ENCODE measurements at regions not wholly inside any gene's neighbourhood (a gene's known extent, or its start where the extent isn't known, plus 50 kb on each side); places are given as distances from the start of the nearest gene placed in this dataset.
"Not testable (repeated sequence)": the region's sequence is repeated elsewhere in the genome, so short reads cannot be mapped to it uniquely, and the experiment has no call there.

- WGBS, 4 donors, result 47 to 55% (median 49%) methylated on average over 3 of the region's 3 CpGs
- Histone ChIP-seq H3K4me1 (peaks cover 0 to 6% (median 0%) of the 10 kb centered on the region in 12 donors), H3K9me3 (peaks cover 0 to 17% (median 7%) of the 10 kb centered on the region in 12 donors), H3K4me3 (no peak overlapping the region), H3K27ac (no peak overlapping the region), H3K27me3 (peaks cover 0 to 8% (median 0%) of the 10 kb centered on the region in 9 donors), H3K36me3 (no peaks in the 10 kb centered on the region)
- TF ChIP-seq POLR2A (IDR thresholded peaks at IDR 0.05) (no peak), CTCF (IDR thresholded peaks at IDR 0.05) (no peak)
- intact Hi-C loops (cut with DNase I), result no loop called here
- no peak for DNase-seq
- no peak for ATAC-seq
Observed at GRCh38 chr20:48131581-48131980, 346.3 kb upstream of the SULF2 start.

- no peak for TF ChIP-seq POLR2A (IDR thresholded peaks at IDR 0.05)
- no peak for TF ChIP-seq CTCF (IDR thresholded peaks at IDR 0.05)
- no peak overlapping the region for H3K27ac ChIP-seq
- intact Hi-C loops (cut with DNase I), result no loop called here
- peak in 1 of 4 donors; percentile 24 for ATAC-seq
- peaks cover 0 to 6% (median 0%) of the 10 kb centered on the region in 12 donors for H3K4me1 ChIP-seq
- DNase-seq, result no peak
- H3K4me3 ChIP-seq, result no peak overlapping the region
- WGBS, 4 donors, result 62 to 70% (median 67%) methylated on average over 5 of the region's 5 CpGs
- H3K9me3 ChIP-seq, result peaks cover 0 to 17% (median 7%) of the 10 kb centered on the region in 12 donors
- no peaks in the 10 kb centered on the region for H3K36me3 ChIP-seq
- H3K27me3 ChIP-seq, result peaks cover 0 to 8% (median 0%) of the 10 kb centered on the region in 9 donors
Observed at GRCh38 chr20:48129345-48129942, 344.2 kb upstream of the SULF2 start.

- TF ChIP-seq POLR2A (IDR thresholded peaks at IDR 0.05) (no peak), CTCF (IDR thresholded peaks at IDR 0.05) (no peak)
- Histone ChIP-seq H3K4me1 (peaks cover 0 to 6% (median 0%) of the 10 kb centered on the region in 12 donors), H3K36me3 (no peaks in the 10 kb centered on the region), H3K27ac (no peak overlapping the region), H3K4me3 (no peak overlapping the region), H3K27me3 (peaks cover 0 to 8% (median 0%) of the 10 kb centered on the region in 9 donors), H3K9me3 (peaks cover 0 to 14% (median 7%) of the 10 kb centered on the region in 12 donors)
- intact Hi-C loops (cut with DNase I), result no loop called here
- DNase-seq (no peak), ATAC-seq (no peak)
- WGBS, 4 donors, result 78 to 90% (median 86%) methylated on average over 3 of the region's 3 CpGs
Observed at GRCh38 chr20:48128436-48128835, 343.2 kb upstream of the SULF2 start.

- H3K27me3 ChIP-seq; ATAC-seq; H3K4me3 ChIP-seq; intact Hi-C loops (cut with DNase I); H3K9me3 ChIP-seq; H3K27ac ChIP-seq; H3K36me3 ChIP-seq; DNase-seq; H3K4me1 ChIP-seq: not testable (repeated sequence)
- 68 to 81% (median 74%) methylated on average over 9 to 10 of the region's 10 CpGs for WGBS, 4 donors
Observed at GRCh38 chr20:48127964-48128363, 342.7 kb upstream of the SULF2 start.

- 75 to 88% (median 85%) methylated on average over 13 of the region's 13 CpGs for whole genome bisulfite sequencing, 4 donors
- H3K9me3 ChIP-seq; ATAC-seq; intact Hi-C loops (cut with DNase I); H3K27me3 ChIP-seq; H3K4me3 ChIP-seq; H3K4me1 ChIP-seq; H3K36me3 ChIP-seq; DNase-seq; H3K27ac ChIP-seq: not testable (repeated sequence)
Observed at GRCh38 chr20:48127133-48127532, 341.9 kb upstream of the SULF2 start.
